Loucy (cell line): ENCODE measurements at regions not wholly inside any gene's neighbourhood (a gene's known extent, or its start where the extent isn't known, plus 50 kb on each side); places are given as distances from the start of the nearest gene placed in this dataset.

ENCODE experiments used
- EZH2phosphoT487 ChIP-seq: fragments of 200-600 bp; IDR thresholded peaks from 2 replicates; pipeline ENCODE4 v1.6.1; 2018; ENCODE audit warnings: antibody characterized with exemption, mild to moderate bottlenecking, moderate library complexity, borderline replicate concordance
- TF ChIP-seq, protein P1 (sequence below): fragments of 200-600 bp; sonication (generic); conservative IDR thresholded peaks from 2 replicates; pipeline ENCODE4 v1.5.1; 2014; ENCODE audit warnings: mild to moderate bottlenecking, antibody characterized with exemption, low read length

DNA sequence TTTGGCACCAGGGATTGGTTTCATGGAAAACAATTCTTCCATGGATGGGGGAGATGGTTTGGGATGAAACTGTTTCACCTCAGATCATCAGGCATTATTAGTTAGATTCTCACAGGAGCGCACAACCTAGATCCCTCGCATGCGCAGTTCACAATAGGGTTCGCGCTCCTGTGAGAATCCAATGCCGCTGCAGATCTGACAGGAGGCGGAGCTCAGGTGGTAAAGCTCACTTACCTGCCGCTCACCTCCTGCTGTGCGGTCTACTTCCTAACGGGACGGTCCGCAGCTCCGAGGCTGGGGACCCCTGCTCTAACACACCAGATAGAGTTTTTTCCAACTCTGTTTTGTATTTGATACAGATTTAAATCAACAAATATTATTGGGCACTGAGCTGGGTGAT, 286.5 kb downstream of the MTX2 start:
- TF ChIP-seq, protein P1, sequence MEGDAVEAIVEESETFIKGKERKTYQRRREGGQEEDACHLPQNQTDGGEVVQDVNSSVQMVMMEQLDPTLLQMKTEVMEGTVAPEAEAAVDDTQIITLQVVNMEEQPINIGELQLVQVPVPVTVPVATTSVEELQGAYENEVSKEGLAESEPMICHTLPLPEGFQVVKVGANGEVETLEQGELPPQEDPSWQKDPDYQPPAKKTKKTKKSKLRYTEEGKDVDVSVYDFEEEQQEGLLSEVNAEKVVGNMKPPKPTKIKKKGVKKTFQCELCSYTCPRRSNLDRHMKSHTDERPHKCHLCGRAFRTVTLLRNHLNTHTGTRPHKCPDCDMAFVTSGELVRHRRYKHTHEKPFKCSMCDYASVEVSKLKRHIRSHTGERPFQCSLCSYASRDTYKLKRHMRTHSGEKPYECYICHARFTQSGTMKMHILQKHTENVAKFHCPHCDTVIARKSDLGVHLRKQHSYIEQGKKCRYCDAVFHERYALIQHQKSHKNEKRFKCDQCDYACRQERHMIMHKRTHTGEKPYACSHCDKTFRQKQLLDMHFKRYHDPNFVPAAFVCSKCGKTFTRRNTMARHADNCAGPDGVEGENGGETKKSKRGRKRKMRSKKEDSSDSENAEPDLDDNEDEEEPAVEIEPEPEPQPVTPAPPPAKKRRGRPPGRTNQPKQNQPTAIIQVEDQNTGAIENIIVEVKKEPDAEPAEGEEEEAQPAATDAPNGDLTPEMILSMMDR, result no peak
- TF ChIP-seq EZH2phosphoT487, result no peak
